ENCODE measurements at regions not wholly inside any gene's neighbourhood (a gene's known extent, or its start where the extent isn't known, plus 50 kb on each side); places are given as distances from the start of the nearest gene placed in this dataset.

- no peak for TF ChIP-seq CTCF (IDR thresholded peaks at IDR 0.05; ENCODE audit: low read depth, low read length)
- no peak for DNase-seq (ENCODE audit: low read depth in 1 of 2, low spot score in 1 of 2)
- Histone ChIP-seq H3K36me3 (no peaks in the 10 kb centered on the region), H3K27ac (no peak overlapping the region), H3K4me1 (ENCODE audit: low read depth) (no peaks in the 10 kb centered on the region), H3K27me3 (no peaks in the 10 kb centered on the region), H3K4me3 (no peak overlapping the region), H3K9me3 (ENCODE audit: low read depth) (no peaks in the 10 kb centered on the region)
These were observed 105.3 kb upstream of the SPRY1 start for GRCh38 chr4:123291329-123291728.

- no peak for TF ChIP-seq CTCF (IDR thresholded peaks at IDR 0.05; ENCODE audit: low read depth, low read length)
- Histone ChIP-seq H3K4me1 (ENCODE audit: low read depth) (peaks cover 6% of the 10 kb centered on the region), H3K27me3 (no peaks in the 10 kb centered on the region), H3K27ac (no peak overlapping the region), H3K9me3 (ENCODE audit: low read depth) (no peaks in the 10 kb centered on the region), H3K36me3 (no peaks in the 10 kb centered on the region), H3K4me3 (no peak overlapping the region)
- no peak for DNase-seq (ENCODE audit: low read depth in 1 of 2, low spot score in 1 of 2)
These were observed 98.8 kb upstream of the SPRY1 start for GRCh38 chr4:123297836-123298235.

GRCh38 chr4:123298261-123298660 is 98.3 kb upstream of the SPRY1 start:
- Histone ChIP-seq H3K36me3 (no peaks in the 10 kb centered on the region), H3K4me3 (no peak overlapping the region), H3K9me3 (ENCODE audit: low read depth) (no peaks in the 10 kb centered on the region), H3K27me3 (no peaks in the 10 kb centered on the region), H3K4me1 (ENCODE audit: low read depth) (peaks cover 6% of the 10 kb centered on the region), H3K27ac (no peak overlapping the region)
- no peak for TF ChIP-seq CTCF (IDR thresholded peaks at IDR 0.05; ENCODE audit: low read depth, low read length)
- DNase-seq (ENCODE audit: low read depth in 1 of 2, low spot score in 1 of 2): no peak

- no peak for TF ChIP-seq CTCF (IDR thresholded peaks at IDR 0.05; ENCODE audit: low read depth, low read length)
- H3K27me3 ChIP-seq: no peaks in the 10 kb centered on the region
- no peak for DNase-seq (ENCODE audit: low read depth in 1 of 2, low spot score in 1 of 2)
- H3K4me1 ChIP-seq (ENCODE audit: low read depth): peaks cover 6% of the 10 kb centered on the region
- H3K9me3 ChIP-seq (ENCODE audit: low read depth): no peaks in the 10 kb centered on the region
- H3K27ac ChIP-seq: no peak overlapping the region
- H3K4me3 ChIP-seq: no peak overlapping the region
- H3K36me3 ChIP-seq: no peaks in the 10 kb centered on the region
These were observed 97.8 kb upstream of the SPRY1 start for GRCh38 chr4:123298801-123299200.

- Histone ChIP-seq H3K36me3 (no peaks in the 10 kb centered on the region), H3K27ac (no peak overlapping the region), H3K4me1 (ENCODE audit: low read depth) (peaks cover 9% of the 10 kb centered on the region), H3K27me3 (no peaks in the 10 kb centered on the region), H3K4me3 (no peak overlapping the region), H3K9me3 (ENCODE audit: low read depth) (no peaks in the 10 kb centered on the region)
- peak in 1 of 2 donors; percentile 89 for DNase-seq (ENCODE audit: low read depth in 1 of 2, low spot score in 1 of 2)
- TF ChIP-seq CTCF (IDR thresholded peaks at IDR 0.05; ENCODE audit: low read depth, low read length): no peak
These were observed 97.3 kb upstream of the SPRY1 start for GRCh38 chr4:123299212-123299691.

All from cardiac muscle cell (in vitro differentiated cells and primary cell).